ENCODE measurements at regions not wholly inside any gene's neighbourhood (a gene's known extent, or its start where the extent isn't known, plus 50 kb on each side); places are given as distances from the start of the nearest gene placed in this dataset.

DNA sequence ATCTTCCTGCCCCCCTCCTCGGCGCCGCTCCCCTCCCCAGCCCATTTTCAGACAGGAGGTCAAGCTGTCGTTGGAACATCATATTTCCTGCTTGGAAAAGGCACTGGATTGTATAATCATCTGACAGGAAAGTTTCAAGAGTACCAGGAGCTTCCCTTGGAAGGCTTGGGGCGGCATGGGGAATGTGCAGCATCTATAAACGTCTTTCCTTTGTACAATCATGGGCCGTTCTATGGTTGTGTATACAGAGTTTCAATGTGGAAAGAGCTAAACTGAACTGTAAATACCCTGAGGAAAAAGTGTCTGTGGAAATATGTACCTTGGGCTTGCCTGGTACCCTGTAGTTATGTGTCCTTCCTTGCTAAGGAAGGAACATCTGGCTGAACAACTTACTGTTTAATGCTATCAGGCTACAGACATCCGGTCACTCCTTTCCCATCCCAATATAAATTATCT is 368.1 kb upstream of the ADGRL2 start:
- no peak for DNase-seq (ENCODE audit: low spot score)
- H3K4me1 ChIP-seq (replicated peaks), result no peaks in the 10 kb centered on the region
- no peaks in the 10 kb centered on the region for H3K36me3 ChIP-seq
- H3K4me3 ChIP-seq, result no peak overlapping the region
- TF ChIP-seq POLR2AphosphoS5 (IDR thresholded peaks at IDR 0.05) (no peak), POLR2A (IDR thresholded peaks at IDR 0.05) (no peak), CTCF (IDR thresholded peaks at IDR 0.05) (no peak)
- 84% methylated on average over 8 of the region's 8 CpGs for WGBS
- intact Hi-C loops (cut with DNase I), result no loop called here
- H3K27ac ChIP-seq, result no peak overlapping the region
- no peaks in the 10 kb centered on the region for H3K27me3 ChIP-seq (replicated peaks; ENCODE audit: insufficient read depth)
- no peaks in the 10 kb centered on the region for H3K9me3 ChIP-seq

DNA sequence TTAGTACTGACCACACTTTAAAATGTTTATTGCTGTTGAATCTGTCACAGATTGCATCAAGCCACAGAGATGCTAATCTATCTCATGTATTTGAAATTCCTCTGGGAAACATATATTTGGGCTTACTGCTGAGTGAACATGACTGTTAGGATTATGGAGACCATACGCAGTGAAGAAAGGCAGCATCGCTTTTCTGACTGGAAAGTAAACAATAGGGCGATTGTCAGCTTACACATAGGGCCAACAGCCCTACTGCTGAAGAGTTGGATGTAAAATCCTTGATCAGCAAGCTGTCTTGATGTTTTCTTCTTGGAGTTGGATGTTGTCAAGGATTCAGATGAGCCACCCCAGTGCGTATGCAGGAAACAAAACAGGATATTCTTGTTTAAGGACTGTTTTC is 368.7 kb upstream of the ADGRL2 start:
- TF ChIP-seq CTCF (IDR thresholded peaks at IDR 0.05) (no peak), POLR2AphosphoS5 (IDR thresholded peaks at IDR 0.05) (no peak), POLR2A (IDR thresholded peaks at IDR 0.05) (no peak)
- Histone ChIP-seq H3K27me3 (replicated peaks; ENCODE audit: insufficient read depth) (no peaks in the 10 kb centered on the region), H3K36me3 (no peaks in the 10 kb centered on the region), H3K4me3 (no peak overlapping the region), H3K9me3 (no peaks in the 10 kb centered on the region), H3K27ac (no peak overlapping the region), H3K4me1 (replicated peaks) (no peaks in the 10 kb centered on the region)
- intact Hi-C loops (cut with DNase I), result no loop called here
- 62% methylated on average over 4 of the region's 4 CpGs for WGBS
- no peak for DNase-seq (ENCODE audit: low spot score)

DNA sequence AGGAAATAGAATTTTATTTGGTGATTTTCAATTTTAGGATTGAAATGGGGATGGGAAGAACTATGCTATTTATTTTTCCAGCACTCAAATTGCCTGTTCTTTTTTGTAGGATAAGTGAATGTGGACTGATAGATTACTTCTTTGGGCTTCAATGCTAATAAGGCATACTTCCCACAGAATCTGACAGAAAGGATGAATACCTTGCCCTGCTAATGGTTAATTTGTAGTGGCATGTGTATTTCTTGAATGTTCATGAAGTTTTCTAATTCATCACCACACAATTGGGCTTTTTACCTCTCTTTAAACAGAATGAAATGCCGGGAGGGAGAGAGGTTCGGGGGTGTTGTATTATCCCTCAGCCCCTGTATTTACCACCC is 369.1 kb upstream of the ADGRL2 start:
- no peak for DNase-seq (ENCODE audit: low spot score)
- intact Hi-C loops (cut with DNase I), result no loop called here
- TF ChIP-seq POLR2A (IDR thresholded peaks at IDR 0.05), result no peak
- no peak for TF ChIP-seq CTCF (IDR thresholded peaks at IDR 0.05)
- TF ChIP-seq POLR2AphosphoS5 (IDR thresholded peaks at IDR 0.05), result no peak
- no peak overlapping the region for H3K4me3 ChIP-seq
- H3K27ac ChIP-seq, result no peak overlapping the region
- no peaks in the 10 kb centered on the region for H3K4me1 ChIP-seq (replicated peaks)
- no peaks in the 10 kb centered on the region for H3K9me3 ChIP-seq
- no peaks in the 10 kb centered on the region for H3K36me3 ChIP-seq
- no peaks in the 10 kb centered on the region for H3K27me3 ChIP-seq (replicated peaks; ENCODE audit: insufficient read depth)
- WGBS, result 75% methylated on average over 2 of the region's 2 CpGs

GRCh38 chr1:81430955-81431623 is 369.6 kb upstream of the ADGRL2 start:
- Histone ChIP-seq H3K4me3 (no peak overlapping the region), H3K9me3 (no peaks in the 10 kb centered on the region), H3K4me1 (replicated peaks) (no peaks in the 10 kb centered on the region), H3K36me3 (no peaks in the 10 kb centered on the region), H3K27me3 (replicated peaks; ENCODE audit: insufficient read depth) (no peaks in the 10 kb centered on the region), H3K27ac (no peak overlapping the region)
- no peak for DNase-seq (ENCODE audit: low spot score)
- 75% methylated on average over 6 of the region's 6 CpGs for WGBS
- no peak for TF ChIP-seq POLR2A (IDR thresholded peaks at IDR 0.05)
- no peak for TF ChIP-seq POLR2AphosphoS5 (IDR thresholded peaks at IDR 0.05)
- no peak for TF ChIP-seq CTCF (IDR thresholded peaks at IDR 0.05)
- intact Hi-C loops (cut with DNase I), result no loop called here

GRCh38 chr1:81430236-81430938 is 370.3 kb upstream of the ADGRL2 start:
- intact Hi-C loops (cut with DNase I), result no loop called here
- no peak overlapping the region for H3K27ac ChIP-seq

More at GRCh38 chr1:81430236-81430938, 370.3 kb upstream of the ADGRL2 start:
- Histone ChIP-seq H3K36me3 (no peaks in the 10 kb centered on the region), H3K9me3 (no peaks in the 10 kb centered on the region), H3K27me3 (replicated peaks; ENCODE audit: insufficient read depth) (no peaks in the 10 kb centered on the region), H3K4me1 (replicated peaks) (no peaks in the 10 kb centered on the region), H3K4me3 (no peak overlapping the region)
- DNase-seq (ENCODE audit: low spot score), result no peak
- TF ChIP-seq POLR2A (IDR thresholded peaks at IDR 0.05) (no peak), CTCF (IDR thresholded peaks at IDR 0.05) (no peak), POLR2AphosphoS5 (IDR thresholded peaks at IDR 0.05) (no peak)
- WGBS, result 60% methylated on average over 1 of the region's 1 CpG

All from prostate gland (tissue), 2 donors.